ENCODE measurements at regions not wholly inside any gene's neighbourhood (a gene's known extent, or its start where the extent isn't known, plus 50 kb on each side); places are given as distances from the start of the nearest gene placed in this dataset.

GRCh38 chr6:127058936-127059335 is 59.5 kb upstream of the RSPO3 start:
- Histone ChIP-seq H3K9me3 (peaks cover 4 to 11% of the 10 kb centered on the region in 2 donors), H3K36me3 (no peaks in the 10 kb centered on the region), H3K27me3 (no peaks in the 10 kb centered on the region), H3K4me1 (no peaks in the 10 kb centered on the region), H3K4me3 (no peak overlapping the region), H3K27ac (no peak overlapping the region)
- TF ChIP-seq, protein P1, sequence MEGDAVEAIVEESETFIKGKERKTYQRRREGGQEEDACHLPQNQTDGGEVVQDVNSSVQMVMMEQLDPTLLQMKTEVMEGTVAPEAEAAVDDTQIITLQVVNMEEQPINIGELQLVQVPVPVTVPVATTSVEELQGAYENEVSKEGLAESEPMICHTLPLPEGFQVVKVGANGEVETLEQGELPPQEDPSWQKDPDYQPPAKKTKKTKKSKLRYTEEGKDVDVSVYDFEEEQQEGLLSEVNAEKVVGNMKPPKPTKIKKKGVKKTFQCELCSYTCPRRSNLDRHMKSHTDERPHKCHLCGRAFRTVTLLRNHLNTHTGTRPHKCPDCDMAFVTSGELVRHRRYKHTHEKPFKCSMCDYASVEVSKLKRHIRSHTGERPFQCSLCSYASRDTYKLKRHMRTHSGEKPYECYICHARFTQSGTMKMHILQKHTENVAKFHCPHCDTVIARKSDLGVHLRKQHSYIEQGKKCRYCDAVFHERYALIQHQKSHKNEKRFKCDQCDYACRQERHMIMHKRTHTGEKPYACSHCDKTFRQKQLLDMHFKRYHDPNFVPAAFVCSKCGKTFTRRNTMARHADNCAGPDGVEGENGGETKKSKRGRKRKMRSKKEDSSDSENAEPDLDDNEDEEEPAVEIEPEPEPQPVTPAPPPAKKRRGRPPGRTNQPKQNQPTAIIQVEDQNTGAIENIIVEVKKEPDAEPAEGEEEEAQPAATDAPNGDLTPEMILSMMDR (IDR thresholded peaks at IDR 0.05) = no peak
- DNase-seq = no peak
- intact Hi-C loops (cut with DNase I) = no loop called here
- no peak for ATAC-seq

Small RNAs in the stretch of these regions (microRNA-seq; reads per million reads assigned to microRNA genes)
- 0 to 0.17 reads per million in 2 donors for gene MIR588
